Hepatic stellate cell (primary cell): ENCODE measurements at regions not wholly inside any gene's neighbourhood (a gene's known extent, or its start where the extent isn't known, plus 50 kb on each side); places are given as distances from the start of the nearest gene placed in this dataset.
A peak's percentile ranks its signal among the peaks of the same experiment; 100 is the strongest.
"Not testable (repeated sequence)": the region's sequence is repeated elsewhere in the genome, so short reads cannot be mapped to it uniquely, and the experiment has no call there.

Experiments
- DNase-seq: peaks from one replicate; pipeline ENCODE4 v3.0.0; 2011; ENCODE audit warnings: low spot score

DNA sequence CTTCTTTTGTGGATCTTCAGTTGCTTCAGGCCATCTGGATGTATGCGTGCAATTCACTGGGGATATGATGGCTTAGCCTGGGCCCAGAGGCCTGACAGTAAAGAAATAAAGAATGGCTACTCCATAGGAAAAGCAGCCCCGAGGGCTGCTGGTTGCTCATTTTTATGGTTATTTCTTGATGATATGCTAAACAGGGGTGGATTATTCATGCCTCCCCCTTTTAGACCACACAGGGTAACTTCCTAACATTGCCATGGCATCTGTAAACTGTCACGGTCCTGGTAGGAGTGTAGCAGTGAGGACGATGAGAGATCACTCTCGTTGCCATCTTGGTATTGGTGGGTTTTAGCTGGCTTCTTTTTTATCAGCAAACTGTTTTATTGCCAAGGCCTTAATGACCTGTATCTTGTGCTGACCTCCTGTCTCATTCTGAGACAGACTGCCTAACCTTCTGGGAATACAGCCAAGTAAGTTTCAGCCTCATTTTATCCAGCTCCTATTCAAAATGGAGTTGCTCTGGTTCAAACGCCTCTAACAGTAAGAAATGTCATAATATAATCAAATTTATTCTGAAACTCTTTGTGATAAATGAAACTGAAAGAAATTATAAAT is 60.5 kb downstream of the DSEL start:
- DNase-seq = no peak

DNA sequence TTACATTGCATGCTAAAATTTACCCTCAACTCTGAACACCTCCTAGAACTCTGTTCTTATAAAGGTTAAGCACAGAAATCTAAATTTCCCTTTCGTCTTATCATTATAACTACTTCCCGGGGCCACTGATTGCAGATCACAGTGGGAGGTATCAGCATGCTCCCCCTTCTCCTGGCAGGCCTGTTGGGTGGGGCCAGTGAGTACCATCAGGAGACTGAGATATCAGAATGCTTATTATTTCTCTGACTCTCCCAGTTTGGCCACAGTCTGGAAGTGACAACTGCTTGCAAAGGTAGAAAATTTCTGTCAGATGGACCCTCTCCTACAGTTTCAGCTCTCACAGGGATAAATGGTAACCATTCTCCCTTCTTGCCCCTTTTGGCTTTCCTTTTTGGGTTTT is 62.6 kb downstream of the DSEL start:
- DNase-seq = no peak

DNA sequence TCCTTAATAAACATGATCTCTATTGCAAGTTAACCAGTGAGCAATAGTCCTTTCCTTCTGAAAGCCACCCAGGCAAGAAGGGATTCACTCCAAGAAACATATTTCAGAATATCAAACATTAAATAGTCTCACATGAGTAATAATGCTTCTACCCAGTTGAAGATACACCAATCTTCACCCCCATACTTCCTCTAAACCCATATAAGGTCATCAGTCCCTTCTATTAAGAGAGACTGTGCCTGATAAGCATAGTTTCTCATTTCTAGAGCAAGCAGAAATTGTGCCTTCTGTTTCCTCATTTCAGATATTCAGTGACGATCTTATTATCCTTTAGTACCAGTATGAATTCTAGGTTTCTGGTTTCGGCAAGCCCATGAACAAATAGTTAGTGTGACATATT is 64.6 kb downstream of the DSEL start:
- DNase-seq = no peak

DNA sequence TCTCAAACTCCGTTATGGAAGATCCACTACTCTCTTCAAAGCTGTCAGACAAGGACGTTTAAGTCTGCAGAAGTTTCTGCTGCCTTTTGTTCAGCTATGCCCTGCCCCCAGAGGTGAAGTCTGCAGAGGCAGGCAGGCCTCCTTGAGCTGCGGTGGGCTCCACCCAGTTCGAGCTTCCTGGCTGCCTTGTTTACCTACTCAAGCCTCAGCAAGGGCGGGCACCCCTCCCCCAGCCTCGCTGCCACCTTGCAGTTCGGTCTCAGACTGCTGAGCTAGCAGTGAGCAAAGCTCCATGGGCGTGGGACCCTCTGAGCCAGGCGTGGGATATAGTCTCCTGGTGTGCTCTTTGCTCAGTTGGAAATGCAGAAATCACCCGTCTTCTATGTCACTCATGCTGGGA is 65.4 kb downstream of the DSEL start:
- DNase-seq = not testable (repeated sequence)

GRCh38 chr18:67433971-67434370 is 82.5 kb downstream of the DSEL start:
- no peak for DNase-seq

DNA sequence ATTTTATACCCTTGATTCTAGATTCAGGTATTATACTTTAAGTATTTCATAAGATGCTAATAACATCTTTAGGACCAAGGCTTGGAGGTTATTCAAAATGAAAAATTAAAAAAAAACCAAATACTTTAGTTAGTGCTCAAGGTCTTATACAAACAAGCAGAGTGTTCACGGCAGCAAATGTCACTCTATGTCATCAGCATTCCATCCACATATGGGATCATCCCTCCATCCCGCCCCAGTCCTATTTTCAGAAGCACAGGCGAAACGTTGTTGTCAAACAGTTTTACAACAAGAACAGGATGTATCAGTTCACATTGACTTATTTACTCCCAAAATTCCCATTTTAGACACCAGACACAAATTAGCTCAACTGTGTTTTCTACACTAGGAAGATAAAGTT is 83.7 kb downstream of the DSEL start:
- DNase-seq = peak; percentile 27

DNA sequence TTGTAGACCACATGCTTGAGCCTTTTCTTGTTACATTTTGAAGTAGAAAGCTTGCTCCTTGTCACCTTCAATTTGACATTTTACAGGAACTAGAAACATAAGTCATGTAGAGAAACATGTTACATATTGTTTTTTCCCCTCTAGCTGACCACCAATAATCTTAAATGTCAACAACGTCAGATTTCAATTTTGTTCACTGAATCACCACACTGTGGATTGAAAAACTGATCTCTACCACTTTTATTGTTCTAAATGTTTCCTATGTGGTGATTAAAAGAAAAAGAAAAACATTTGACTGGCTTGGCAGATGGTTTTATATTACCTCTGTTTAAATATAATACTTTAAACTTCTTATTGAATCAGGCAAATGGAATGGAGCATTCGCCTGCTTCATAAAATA is 87.7 kb downstream of the DSEL start:
- peak; percentile 7 for DNase-seq

DNA sequence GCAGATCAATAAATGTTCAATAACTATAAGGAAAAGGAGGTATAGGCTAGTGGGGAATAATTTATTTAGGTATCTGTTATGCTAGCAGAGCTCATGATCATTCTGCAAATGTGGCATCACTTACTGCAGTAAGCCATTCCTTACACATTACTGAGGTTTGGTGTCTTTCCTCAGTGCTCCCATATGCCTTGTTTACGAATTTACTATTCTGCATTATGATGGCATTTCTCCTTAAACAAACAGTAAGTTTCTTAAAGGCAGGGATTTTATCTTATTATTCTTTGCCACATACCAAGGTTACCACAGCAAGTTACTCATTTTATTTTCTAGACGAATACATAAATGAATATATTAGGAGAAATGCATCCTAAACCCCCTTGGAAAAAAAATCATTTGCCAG is 88.4 kb downstream of the DSEL start:
- no peak for DNase-seq

- DNase-seq = no peak
Observed at GRCh38 chr18:67426486-67426885, 90.0 kb downstream of the DSEL start.

GRCh38 chr18:67425672-67426071 is 90.8 kb downstream of the DSEL start:
- DNase-seq = peak; percentile 46

DNA sequence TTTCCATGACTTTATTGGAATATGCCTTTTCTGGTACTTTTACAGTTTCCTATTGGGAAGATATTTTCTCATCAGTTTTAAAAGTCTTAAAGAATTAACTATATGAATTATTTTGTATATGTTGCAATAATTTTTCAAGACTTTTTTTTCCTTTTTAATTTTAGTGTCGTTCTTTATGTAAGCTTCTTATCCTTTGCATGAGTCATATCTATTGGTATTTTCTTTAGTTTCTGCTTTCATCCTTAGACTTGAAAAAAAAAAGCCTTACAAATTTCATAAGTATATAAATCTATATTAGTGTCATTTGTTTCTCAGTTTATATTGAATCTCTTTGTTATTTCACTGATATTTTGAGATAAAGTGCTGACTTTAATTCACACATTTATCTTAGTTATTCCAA is 94.9 kb downstream of the DSEL start:
- DNase-seq = no peak

DNA sequence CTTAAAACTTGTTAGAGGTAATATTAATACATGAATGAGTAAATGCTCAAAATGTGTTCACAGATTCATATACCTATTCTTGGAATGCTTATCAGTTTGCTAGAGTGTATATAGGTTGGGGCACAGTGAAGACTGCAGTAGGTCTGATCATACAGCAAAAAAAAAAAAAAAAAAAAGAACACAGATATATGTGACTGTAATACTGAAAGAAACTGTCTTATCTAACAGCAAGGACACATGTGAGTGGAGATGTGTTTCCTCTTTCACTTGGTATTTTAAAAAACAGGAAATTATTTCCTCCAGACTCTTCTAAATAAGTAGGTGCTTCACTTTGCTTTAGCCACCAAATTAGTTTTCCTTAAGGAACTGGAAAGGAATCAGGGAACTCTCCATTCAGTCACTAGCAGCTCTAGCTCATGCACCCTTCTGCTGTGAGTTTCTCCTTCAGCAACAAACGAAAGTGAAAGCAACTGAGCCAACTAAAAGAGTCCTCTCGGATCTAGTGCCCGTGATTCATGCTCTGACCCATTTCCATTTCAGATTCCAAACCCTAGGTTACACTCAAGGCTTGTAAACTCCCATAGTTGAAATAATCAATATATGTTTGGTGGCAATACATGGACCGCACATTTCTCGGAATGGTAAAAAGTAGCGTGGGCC is 98.5 kb downstream of the DSEL start:
- DNase-seq = peak; percentile 61

- no peak for DNase-seq
Observed at GRCh38 chr18:67411116-67411515, 105.4 kb downstream of the DSEL start.

GRCh38 chr18:67410075-67411070 is 106.1 kb downstream of the DSEL start:
- DNase-seq = no peak

DNA sequence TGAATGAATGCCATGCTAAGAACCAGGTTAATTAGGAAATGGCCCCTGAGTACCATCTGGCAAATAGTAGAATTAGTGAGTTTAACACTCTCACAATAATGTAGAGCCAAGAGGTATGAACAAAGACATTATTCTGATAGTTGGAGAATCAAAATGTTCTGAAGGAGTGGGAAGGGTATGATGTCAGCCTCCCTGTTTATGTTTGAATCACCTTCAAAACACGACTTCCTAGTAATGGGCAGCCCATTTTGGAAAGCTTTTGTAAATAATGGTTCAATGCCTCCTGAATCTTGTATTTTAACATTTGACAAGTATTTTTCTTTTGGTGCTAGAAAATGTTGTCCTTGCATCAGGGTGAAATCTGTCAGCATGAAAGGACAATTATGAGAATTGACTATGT is 108.3 kb downstream of the DSEL start:
- no peak for DNase-seq

DNA sequence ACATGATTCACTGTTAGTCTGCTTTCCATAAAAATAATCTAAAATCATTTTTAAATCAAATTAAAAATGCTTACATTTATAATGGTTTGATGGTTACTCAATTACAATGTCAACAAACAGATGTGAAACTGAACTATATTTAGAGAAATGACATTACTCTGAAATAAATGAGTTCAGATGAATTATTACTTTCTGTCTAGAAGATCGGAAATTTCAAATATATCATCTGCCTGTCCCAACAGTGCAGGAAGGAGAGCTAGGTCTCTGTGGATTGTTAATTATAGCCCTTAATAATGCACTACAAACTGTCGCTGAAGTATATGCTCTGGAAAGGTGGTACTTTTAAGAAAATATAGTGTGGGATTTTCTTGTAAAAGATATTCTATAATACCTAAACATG is 109.8 kb downstream of the DSEL start:
- DNase-seq = no peak

- no peak for DNase-seq
Observed at GRCh38 chr18:67402543-67402942, 114.0 kb downstream of the DSEL start.

DNA sequence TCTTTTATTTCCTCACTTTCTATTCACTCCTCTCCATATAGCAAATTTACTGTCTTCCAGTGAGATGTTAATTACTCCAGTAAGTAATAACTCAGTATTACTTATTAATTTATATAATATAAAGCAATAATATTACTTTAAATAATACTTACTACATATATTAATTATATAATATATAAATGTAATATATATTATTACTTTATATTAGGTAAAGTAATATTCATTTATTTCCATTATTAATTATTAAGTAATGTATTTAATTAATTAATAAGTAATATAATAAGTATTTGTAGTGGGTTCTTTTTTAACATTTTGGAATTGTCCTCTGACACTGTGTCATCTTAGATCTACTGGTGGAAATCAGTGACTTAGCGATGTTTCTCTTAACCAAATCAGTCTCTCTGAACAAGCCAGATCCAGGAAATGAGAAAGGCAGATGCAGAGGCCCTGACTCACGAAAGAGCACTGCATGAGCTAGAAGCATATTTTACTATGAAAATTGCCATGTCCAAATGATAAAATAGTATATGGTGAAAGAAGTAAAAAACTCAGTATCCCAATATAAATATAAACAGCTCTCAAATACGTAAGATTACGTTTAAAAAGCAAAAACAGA is 115.9 kb downstream of the DSEL start:
- DNase-seq = no peak

DNA sequence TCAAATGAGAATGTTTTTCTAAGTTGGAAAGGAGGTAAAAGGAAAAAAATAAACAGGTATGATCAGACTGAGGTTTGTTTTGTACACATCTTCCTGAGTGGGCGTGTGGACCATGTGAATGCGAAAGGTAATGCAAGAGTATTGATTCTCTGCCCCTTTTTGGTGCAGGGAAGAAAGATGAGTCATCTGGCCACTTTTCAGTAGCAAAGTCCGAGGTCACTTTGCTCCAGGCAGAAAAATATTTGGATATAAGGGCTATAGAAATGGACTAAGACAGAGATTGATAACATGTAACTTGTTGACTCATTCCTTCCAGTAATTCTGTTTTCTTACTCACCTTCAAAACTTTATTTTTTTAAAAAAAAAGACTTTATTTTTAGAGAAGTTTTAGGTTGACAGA is 130.5 kb downstream of the DSEL start:
- DNase-seq = no peak

- peak; percentile 30 for DNase-seq
Observed at GRCh38 chr18:67385455-67385854, 131.1 kb downstream of the DSEL start.

DNA sequence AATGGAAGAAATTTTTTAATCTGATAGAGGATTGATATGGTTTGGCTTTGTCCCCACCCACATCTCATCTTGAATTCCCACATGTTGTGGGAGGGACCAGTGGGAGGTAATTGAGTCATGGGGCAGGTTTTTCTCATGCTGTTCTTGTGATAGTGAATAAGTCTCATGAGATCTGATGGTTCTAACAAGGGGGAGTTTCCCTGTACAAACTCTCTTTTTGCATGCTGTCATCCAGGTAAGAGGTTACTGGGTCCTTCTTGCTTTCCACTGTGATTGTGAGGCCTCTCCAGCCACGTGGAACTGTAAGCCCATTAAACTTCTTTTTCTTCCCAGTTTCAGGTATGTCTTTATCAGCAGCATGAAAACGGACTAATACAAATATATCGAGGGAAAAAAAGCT is 132.5 kb downstream of the DSEL start:
- not testable (repeated sequence) for DNase-seq

GRCh38 chr18:67381608-67382150 is 134.8 kb downstream of the DSEL start:
- DNase-seq = no peak
